HepG2 (cell line): ENCODE measurements at regions not wholly inside any gene's neighbourhood (a gene's known extent, or its start where the extent isn't known, plus 50 kb on each side); places are given as distances from the start of the nearest gene placed in this dataset.

ENCODE experiments used
- ATAC-seq: fragments of 200-7000 bp; cut with Tn5 transposase; 3 replicates; pipeline ENCODE4 v1.9.1; 2020; ENCODE audit warnings: mild to moderate bottlenecking, moderate library complexity
- BruUV-seq: library from RNA; stranded (reverse); fragments of 400-500 nt; replicated peaks from 2 replicates; lab custom pipeline; 2021; lab: Mats Ljungman, UMichigan
- CTCF ChIA-PET: fragments of 300-600 bp; formaldehyde crosslinking; extraction: SDS; loops from one replicate; lab custom pipeline; 2021; ENCODE audit warnings: low total read pairs, inconsistent platforms, low intra/inter-chr PET ratio; lab: Yijun Ruan, JAX
- POLR2A ChIA-PET: fragments of 350-600 bp; sonication (Branson Sonifier 250); formaldehyde crosslinking; loops from one replicate; lab custom pipeline; 2020; ENCODE audit warnings: antibody characterized with exemption, inconsistent platforms; lab: Yijun Ruan, JAX
- DNase-seq: peaks from one replicate; pipeline ENCODE4 v3.0.0-alpha.2; 2015; ENCODE audit warnings: low spot score
- FAIRE-seq: peaks from 3 replicates; lab custom pipeline; 2011; peaks lifted over from hg19 to GRCh38; lab: Jason Lieb, UNC
- H2AFZ ChIP-seq: one replicate; pipeline ENCODE4 v1.6.1; 2011; ENCODE audit warnings: low read length, inconsistent platforms
- H3K27ac ChIP-seq: fragments of 300-600 bp; 3 replicates; pipeline ENCODE4 v1.8.0; 2011; ENCODE audit warnings: mixed run types, mild to moderate bottlenecking, mixed read lengths, low read length, inconsistent platforms; ENCODE audit not compliant: insufficient read depth; ENCODE audit errors: extremely low read length
- H3K27me3 ChIP-seq, 2 experiments: fragments of 200-600 bp in 1 of 2; 2 replicates in 1 of 2; 3 replicates in 1 of 2; pipeline versions ENCODE4 v1.6.0 to v1.8.0; 2011; ENCODE audit warnings: low read length in 2 of 2, mild to moderate bottlenecking in 2 of 2, moderate library complexity in 2 of 2, inconsistent platforms in 1 of 2; ENCODE audit not compliant: insufficient read depth in 2 of 2, control insufficient read depth in 1 of 2
- H3K36me3 ChIP-seq, 2 experiments: fragments of 200-600 bp in 1 of 2; replicated peaks in 1 of 2; 2 replicates in 1 of 2; 3 replicates in 1 of 2; pipeline versions ENCODE4 v1.5.1 to v1.8.0; 2011; ENCODE audit warnings: low read length in 2 of 2, inconsistent platforms in 1 of 2; ENCODE audit not compliant: insufficient read depth in 2 of 2, control insufficient read depth in 1 of 2
- H3K4me1 ChIP-seq: 2 replicates; pipeline ENCODE4 v1.5.1; 2012; ENCODE audit warnings: low read length, inconsistent platforms; ENCODE audit not compliant: insufficient read depth
- H3K4me2 ChIP-seq: 2 replicates; pipeline ENCODE4 v1.6.0; 2011; ENCODE audit warnings: low read depth, low read length, inconsistent platforms
- H3K4me3 ChIP-seq, 3 experiments: fragments of 200-600 bp in 1 of 3; sonication (generic), shearing (Covaris generic) in 1 of 3; replicated peaks in 1 of 3; 2 replicates each; pipeline ENCODE4 v1.5.1; 2011 to 2016; ENCODE audit warnings: low read length in 3 of 3, inconsistent platforms in 2 of 3, low read depth in 2 of 3, mild to moderate bottlenecking in 2 of 3, control low read depth in 1 of 3, mixed read lengths in 1 of 3; ENCODE audit not compliant: insufficient read depth in 1 of 3
- H3K79me2 ChIP-seq: one replicate; pipeline ENCODE4 v1.6.1; 2011; ENCODE audit warnings: low read length, inconsistent platforms; ENCODE audit not compliant: insufficient read depth
- H3K9ac ChIP-seq: 2 replicates; pipeline ENCODE4 v1.6.0; 2011; ENCODE audit warnings: mild to moderate bottlenecking, low read depth, low read length, inconsistent platforms; ENCODE audit not compliant: insufficient read depth
- H3K9me3 ChIP-seq: 2 replicates; pipeline ENCODE4 v1.5.1; 2012; ENCODE audit warnings: mild to moderate bottlenecking, low read length
- H4K20me1 ChIP-seq: 2 replicates; pipeline ENCODE4 v1.6.0; 2011; ENCODE audit warnings: inconsistent platforms, mild to moderate bottlenecking, low read length, moderate library complexity; ENCODE audit not compliant: insufficient read depth
- FOXP1 ChIP-seq, 2 experiments: fragments of 450-650 bp in 1 of 2; IDR thresholded peaks; 2 replicates each; pipeline ENCODE4 v1.6.1; 2017 to 2018; ENCODE audit warnings: antibody characterized with exemption in 1 of 2
- GABPB1 ChIP-seq: IDR thresholded peaks from 2 replicates; pipeline ENCODE4 v1.6.1; 2016; ENCODE audit warnings: mild to moderate bottlenecking, missing genetic modification reagents, moderate library complexity, missing compliant biosample characterization
- HNRNPL ChIP-seq: fragments of 200-400 bp; formaldehyde crosslinking; IDR thresholded peaks from 2 replicates; pipeline ENCODE4 v1.6.1; 2017; ENCODE audit warnings: mild to moderate bottlenecking, low read depth, low read length
- NR2F1 ChIP-seq, 2 experiments: fragments of 450-650 bp in 1 of 2; formaldehyde crosslinking in 1 of 2; IDR thresholded peaks; 2 replicates each; pipeline versions ENCODE4 v1.5.0 to v1.6.1; 2016 to 2020; ENCODE audit warnings: mild to moderate bottlenecking in 1 of 2, missing compliant biosample characterization in 1 of 2, missing genetic modification reagents in 1 of 2, moderate library complexity in 1 of 2
- SIX4 ChIP-seq: sonication (generic); formaldehyde crosslinking; IDR thresholded peaks from 2 replicates; pipeline ENCODE4 v1.4.0; 2020; ENCODE audit warnings: missing genetic modification reagents
- STAG1 ChIP-seq: sonication (generic); formaldehyde crosslinking; IDR thresholded peaks from 2 replicates; pipeline ENCODE4 v1.4.0; 2020; ENCODE audit warnings: missing genetic modification reagents
- TARDBP ChIP-seq: sonication (generic); formaldehyde crosslinking; IDR thresholded peaks from 2 replicates; pipeline ENCODE4 v1.8.0; 2022; ENCODE audit warnings: mild to moderate bottlenecking, missing genetic modification reagents
- THAP11 ChIP-seq: IDR thresholded peaks from 2 replicates; pipeline ENCODE4 v1.6.1; 2016; ENCODE audit warnings: missing biosample characterization, missing genetic modification reagents
- ZKSCAN1 ChIP-seq: fragments of 150-350 bp; IDR thresholded peaks from 2 replicates; pipeline ENCODE4 v1.6.1; 2014; ENCODE audit warnings: low read length
- ZNF331 ChIP-seq: sonication (generic); formaldehyde crosslinking; IDR thresholded peaks from 2 replicates; pipeline ENCODE4 v1.4.0; 2020; ENCODE audit warnings: missing genetic modification reagents
- ZNF354B ChIP-seq: sonication (generic); formaldehyde crosslinking; IDR thresholded peaks from 2 replicates; pipeline ENCODE4 v1.8.0; 2022; ENCODE audit warnings: mild to moderate bottlenecking, missing genetic modification reagents
- ZNF446 ChIP-seq: sonication (generic); formaldehyde crosslinking; IDR thresholded peaks from 2 replicates; pipeline ENCODE4 v1.5.0; 2020; ENCODE audit warnings: mild to moderate bottlenecking, missing genetic modification reagents
- ZNF562 ChIP-seq: sonication (generic); formaldehyde crosslinking; IDR thresholded peaks from 2 replicates; pipeline ENCODE4 v1.8.0; 2022; ENCODE audit warnings: missing genetic modification reagents, borderline replicate concordance
- ZNF564 ChIP-seq: sonication (generic); formaldehyde crosslinking; IDR thresholded peaks from 2 replicates; pipeline ENCODE4 v1.8.1; 2023; ENCODE audit warnings: mild to moderate bottlenecking, missing genetic modification reagents
- WGBS: methylation state at CpG from one replicate; pipeline ENCODE4 v1.1.6; 2017; ENCODE audit warnings: low lambda C conversion rate; 5-methylcytosine and 5-hydroxymethylcytosine counted together
- in situ Hi-C: cut with HindIII; loops from 2 replicates; pipeline ENCODE4 v1.10.0; 2017; ENCODE audit warnings: low pct_unique_long_range_greater_than_20kb; ENCODE audit not compliant: extremely low pct_ligation_motif_present
- intact Hi-C: fragments of 100-400 bp; cut with micrococcal nuclease; formaldehyde crosslinking; loops from one replicate; pipeline ENCODE4 v1.10.0; 2022; ENCODE audit not compliant: unreplicated experiment
- TF ChIP-seq, protein P1 (sequence below): sonication (generic); formaldehyde crosslinking; IDR thresholded peaks from 2 replicates; pipeline ENCODE4 v1.5.1; 2020; ENCODE audit warnings: missing genetic modification reagents, mild to moderate bottlenecking, borderline replicate concordance
- TF ChIP-seq, protein P2 (sequence below): sonication (generic); formaldehyde crosslinking; IDR thresholded peaks from 2 replicates; pipeline ENCODE4 v1.5.1; 2020; ENCODE audit warnings: mild to moderate bottlenecking, moderate library complexity, missing genetic modification reagents

DNA sequence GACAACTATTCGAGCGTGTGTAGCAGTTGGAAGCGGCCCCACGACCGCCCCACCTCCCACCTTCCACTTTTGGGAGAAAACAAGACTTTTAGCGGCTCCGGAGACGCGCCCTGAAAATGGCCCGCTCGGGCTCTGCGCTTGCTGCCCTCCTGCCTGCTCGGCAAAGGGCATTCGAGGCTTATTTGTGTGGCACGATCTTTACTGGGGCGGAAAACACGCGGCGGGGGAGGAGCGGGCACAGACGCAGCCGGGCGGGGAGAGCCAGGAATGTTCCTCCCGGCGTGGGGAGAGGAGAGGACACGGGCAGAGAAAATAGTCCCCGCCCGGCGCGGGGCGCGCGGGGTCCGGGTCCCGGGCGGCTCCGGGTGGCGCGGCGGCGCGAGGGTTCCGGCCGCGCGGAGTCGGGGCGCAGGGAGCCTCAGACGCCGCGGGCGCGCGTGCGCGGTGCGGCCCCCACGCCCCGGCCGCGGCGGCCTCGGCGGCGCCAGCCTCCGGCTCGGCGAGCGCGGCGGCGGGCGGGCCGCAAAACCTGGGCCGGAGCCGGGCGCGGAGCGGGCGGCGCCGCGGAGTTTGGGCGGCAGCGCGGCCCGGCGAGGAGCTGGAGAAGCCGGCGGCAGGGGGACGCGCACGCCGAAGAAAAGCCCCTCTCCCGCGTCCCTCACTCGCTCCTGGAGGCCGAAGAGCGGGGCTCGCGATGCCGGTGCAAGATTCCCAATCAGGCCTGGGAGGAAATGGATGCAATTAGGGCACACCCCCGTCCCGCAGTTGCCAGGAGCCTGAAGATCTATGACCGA lies 90.0 kb upstream of the ARID1B start (continued):
- TF ChIP-seq ZNF331 (CRISPR knock-in tag): peak; percentile 56
- peak; percentile 80 for TF ChIP-seq GABPB1 (CRISPR knock-in tag)
- TF ChIP-seq ZNF446: peak; percentile 81; the same call in 1 of the 2 replicates
- peak; percentile 68 for TF ChIP-seq THAP11 (CRISPR knock-in tag)
- TF ChIP-seq, protein P1, sequence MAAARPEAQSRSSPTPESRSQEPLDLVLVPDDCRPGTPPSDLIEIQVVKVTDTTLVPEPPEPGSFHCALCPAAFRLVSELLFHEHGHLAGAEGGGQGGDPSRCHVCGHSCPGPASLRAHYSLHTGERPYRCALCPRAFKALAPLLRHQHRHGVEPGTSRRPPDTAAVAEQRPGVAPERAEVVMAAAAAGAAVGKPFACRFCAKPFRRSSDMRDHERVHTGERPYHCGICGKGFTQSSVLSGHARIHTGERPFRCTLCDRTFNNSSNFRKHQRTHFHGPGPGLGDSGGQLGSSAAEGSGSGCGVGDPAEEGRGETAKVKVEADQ (CRISPR knock-in tag): 0 out of 2 replicates have a peak, but pooled peaks have one; percentile 81
- no peak for TF ChIP-seq ZKSCAN1
- TF ChIP-seq HNRNPL: peak; percentile 88
- TF ChIP-seq NR2F1 (CRISPR knock-in tag; IDR thresholded peaks at IDR 0.05): no peak
- TF ChIP-seq FOXP1 (IDR thresholded peaks at IDR 0.05): no peak
- no peak for TF ChIP-seq FOXP1 (CRISPR knock-in tag; IDR thresholded peaks at IDR 0.05)
- TF ChIP-seq, all 625 proteins: peak for 227

DNA sequence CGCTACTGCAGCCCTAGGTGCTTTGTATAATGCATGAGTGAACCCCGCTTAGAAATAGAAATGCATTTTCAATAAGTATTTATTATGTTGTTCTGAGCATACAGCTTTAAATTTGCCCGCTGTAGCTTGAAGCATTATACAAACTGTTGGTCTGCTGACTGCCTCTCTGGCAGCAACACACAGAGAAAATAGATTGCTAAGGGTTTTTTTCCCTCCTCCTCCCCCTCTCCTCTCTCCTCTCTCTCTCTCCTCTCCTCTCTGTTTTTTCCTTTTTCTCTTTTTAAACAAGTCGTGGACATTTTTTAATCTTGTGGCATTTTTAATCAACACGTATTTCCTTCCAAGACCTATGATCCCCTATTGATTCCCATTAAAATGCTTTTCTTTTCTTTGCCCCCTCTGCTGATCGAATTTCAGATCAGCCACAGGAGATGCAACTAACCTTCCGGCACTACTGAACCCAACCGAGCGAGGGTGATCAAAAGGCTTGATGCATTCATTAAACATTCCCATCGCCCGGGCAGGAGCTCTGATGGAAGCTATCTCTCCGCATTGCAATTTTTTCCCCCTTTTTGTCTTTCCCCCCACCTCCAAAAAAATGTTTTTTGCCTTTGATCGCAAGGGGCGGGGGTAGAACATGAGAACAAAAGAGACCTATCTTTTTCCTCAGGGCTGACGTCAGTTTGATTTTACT lies 90.7 kb upstream of the ARID1B start:
- Histone ChIP-seq H3K36me3 (no peaks in the 10 kb centered on the region), H3K27ac (peak overlapping the region; percentile 81), H3K79me2 (no peaks in the 10 kb centered on the region), H3K9ac (peak overlapping the region; percentile 75), H4K20me1 (no peaks in the 10 kb centered on the region), H3K27me3 (peaks cover 0 to 29% of the 10 kb centered on the region in 2 experiments; a peak in 3 of 5 replicates), H2AFZ (peak overlapping the region; percentile 75), H3K4me2 (peak overlapping the region; percentile 98), H3K4me3 (peak overlapping the region; percentile 81 to 93 (median 86)), H3K4me1 (peaks cover 18% of the 10 kb centered on the region), H3K9me3 (no peaks in the 10 kb centered on the region)
- intact Hi-C loops: loop anchor here (1.0 to 2.0 kb wide), 3 partner anchors 34 to 122 kb away; partner anchors contain the start of gene ARID1B
- FAIRE-seq (peak; percentile 44), DNase-seq (peak; percentile 70), ATAC-seq (peak; percentile 81)
- ChIA-PET POLR2A (interaction anchor here (1.0 to 1.6 kb wide), 3 partner anchors 33 to 94 kb away, joined by 3 to 10 read pairs (median 3); partner anchors contain the start of gene ARID1B), CTCF (interaction anchor here (0.7 kb wide), 1 partner anchor 122 kb away, joined by 3 read pairs; no protein-coding TSS in a partner anchor)
- in situ Hi-C loops: loop anchor here (5.0 kb wide), 1 partner anchor 86 kb away; no protein-coding TSS in a partner anchor
- WGBS: under 1% methylated on average over 15 of the region's 15 CpGs
- TSS peak; percentile 99 for BruUV-seq
- TF ChIP-seq ZNF354B (CRISPR knock-in tag): no peak
- TF ChIP-seq ZNF564: peak; percentile 13; the same call in 1 of the 2 replicates
- TF ChIP-seq SIX4: no peak
- TF ChIP-seq ZNF562 (CRISPR knock-in tag): 0 out of 2 replicates have a peak, but pooled peaks have one; percentile 26
- TF ChIP-seq, protein P2, sequence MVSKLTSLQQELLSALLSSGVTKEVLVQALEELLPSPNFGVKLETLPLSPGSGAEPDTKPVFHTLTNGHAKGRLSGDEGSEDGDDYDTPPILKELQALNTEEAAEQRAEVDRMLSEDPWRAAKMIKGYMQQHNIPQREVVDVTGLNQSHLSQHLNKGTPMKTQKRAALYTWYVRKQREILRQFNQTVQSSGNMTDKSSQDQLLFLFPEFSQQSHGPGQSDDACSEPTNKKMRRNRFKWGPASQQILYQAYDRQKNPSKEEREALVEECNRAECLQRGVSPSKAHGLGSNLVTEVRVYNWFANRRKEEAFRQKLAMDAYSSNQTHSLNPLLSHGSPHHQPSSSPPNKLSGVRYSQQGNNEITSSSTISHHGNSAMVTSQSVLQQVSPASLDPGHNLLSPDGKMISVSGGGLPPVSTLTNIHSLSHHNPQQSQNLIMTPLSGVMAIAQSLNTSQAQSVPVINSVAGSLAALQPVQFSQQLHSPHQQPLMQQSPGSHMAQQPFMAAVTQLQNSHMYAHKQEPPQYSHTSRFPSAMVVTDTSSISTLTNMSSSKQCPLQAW (CRISPR knock-in tag): 0 out of 2 replicates have a peak, but pooled peaks have one; percentile 30
- no peak for TF ChIP-seq TARDBP (CRISPR knock-in tag)
- TF ChIP-seq STAG1 (CRISPR knock-in tag): no peak
